Loucy (cell line): ENCODE measurements at regions not wholly inside any gene's neighbourhood (a gene's known extent, or its start where the extent isn't known, plus 50 kb on each side); places are given as distances from the start of the nearest gene placed in this dataset.

Source experiments
- CTCF ChIP-seq: fragments of 200-600 bp; sonication (generic); conservative IDR thresholded peaks from 2 replicates; pipeline ENCODE4 v1.5.1; 2014; ENCODE audit warnings: mild to moderate bottlenecking, antibody characterized with exemption, low read length
- EZH2phosphoT487 ChIP-seq: fragments of 200-600 bp; IDR thresholded peaks from 2 replicates; pipeline ENCODE4 v1.6.1; 2018; ENCODE audit warnings: antibody characterized with exemption, mild to moderate bottlenecking, moderate library complexity, borderline replicate concordance

DNA sequence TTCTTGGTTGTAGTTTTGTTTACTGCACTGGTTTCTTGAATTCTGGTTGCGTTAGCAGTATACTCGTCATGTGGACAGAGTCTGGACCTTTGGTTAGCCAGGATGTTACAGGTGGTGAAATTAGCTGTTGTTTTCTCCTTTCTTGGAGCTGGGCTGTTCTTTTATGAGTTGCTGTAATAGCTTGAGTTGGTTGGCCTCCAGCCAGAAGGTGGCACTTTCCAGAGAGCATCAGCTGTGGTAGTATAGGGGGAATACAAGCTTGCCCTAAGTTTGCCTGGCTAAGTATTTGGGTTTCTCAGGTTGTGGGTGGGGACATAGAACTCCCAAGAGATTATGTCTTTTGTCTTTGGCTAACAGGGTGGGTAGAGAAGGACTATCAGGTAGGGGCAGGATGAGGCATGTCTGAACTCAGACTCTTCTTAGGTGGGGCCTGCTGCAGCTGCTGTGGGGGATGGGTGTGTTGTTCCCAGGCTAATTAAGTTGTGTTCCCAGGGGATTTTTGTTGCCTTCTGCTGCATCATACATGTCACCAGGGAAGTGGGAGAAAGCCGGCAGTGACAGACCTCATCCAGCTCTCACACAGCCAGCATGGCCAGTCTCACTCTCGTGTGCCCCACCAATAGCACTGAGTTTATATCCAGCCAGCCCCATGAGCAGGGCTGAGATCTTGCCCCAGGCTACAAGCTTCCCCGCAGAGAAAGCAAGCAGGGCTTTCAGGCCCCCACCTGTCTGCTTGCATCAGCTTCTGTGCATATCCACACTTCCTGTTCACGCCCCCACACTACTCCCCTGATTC, 246.7 kb upstream of the TPK1 start:
- TF ChIP-seq CTCF (no peak), EZH2phosphoT487 (no peak)
